IMR-90 (cell line): ENCODE measurements at regions not wholly inside any gene's neighbourhood (a gene's known extent, or its start where the extent isn't known, plus 50 kb on each side); places are given as distances from the start of the nearest gene placed in this dataset.

ENCODE experiments used
- ATAC-seq: fragments of 200-7000 bp; cut with Tn5 transposase; 2 replicates; pipeline ENCODE4 v1.9.1; 2020; ENCODE audit warnings: low read depth, mild to moderate bottlenecking, moderate library complexity
- BruUV-seq: library from RNA; stranded (reverse); fragments of 400-500 nt; replicated peaks from 2 replicates; lab custom pipeline; 2021; lab: Mats Ljungman, UMichigan
- CTCF ChIA-PET: fragments of 300-600 bp; formaldehyde crosslinking; extraction: SDS; loops from one replicate; lab custom pipeline; 2021; ENCODE audit warnings: antibody characterized with exemption; lab: Yijun Ruan, JAX
- POLR2A ChIA-PET: fragments of 300-600 bp; sonication (Branson Sonifier 250); formaldehyde crosslinking; loops from one replicate; lab custom pipeline; 2022; ENCODE audit warnings: antibody characterized with exemption; ENCODE audit not compliant: unreplicated experiment; lab: Charles Lee
- DNase-seq: peaks from one replicate; pipeline ENCODE4 v3.0.0; 2013
- H2AFZ ChIP-seq: replicated peaks from 2 replicates; pipeline ENCODE3; 2013; ENCODE audit warnings: low read length, mild to moderate bottlenecking; ENCODE audit not compliant: poor library complexity
- H2AK5ac ChIP-seq: 2 replicates; pipeline ENCODE4 v1.6.1; 2013; ENCODE audit warnings: low read depth, low read length, inconsistent platforms
- H2AK9ac ChIP-seq: replicated peaks from 2 replicates; pipeline ENCODE3; 2013; ENCODE audit warnings: mild to moderate bottlenecking, low read depth, low read length, moderate library complexity; ENCODE audit not compliant: poor library complexity
- H2BK120ac ChIP-seq: 2 replicates; pipeline ENCODE4 v1.6.1; 2013; ENCODE audit warnings: low read depth, low read length, inconsistent platforms
- H2BK15ac ChIP-seq: 3 replicates; pipeline ENCODE4 v1.6.1; 2013; ENCODE audit warnings: low read depth, low read length, inconsistent platforms
- H2BK20ac ChIP-seq: 2 replicates; pipeline ENCODE4 v1.6.1; 2013; ENCODE audit warnings: low read depth, mild to moderate bottlenecking, inconsistent platforms, low read length, moderate library complexity
- H2BK5ac ChIP-seq: 2 replicates; pipeline ENCODE4 v1.6.1; 2013; ENCODE audit warnings: mild to moderate bottlenecking, low read depth, low read length, inconsistent platforms; ENCODE audit not compliant: poor library complexity, severe bottlenecking
- H3K14ac ChIP-seq: replicated peaks from 2 replicates; pipeline ENCODE4 v1.6.1; 2013; ENCODE audit warnings: low read depth, low read length, inconsistent platforms
- H3K18ac ChIP-seq: 2 replicates; pipeline ENCODE4 v1.6.1; 2013; ENCODE audit warnings: low read depth, low read length, control low read depth
- H3K23ac ChIP-seq: 2 replicates; pipeline ENCODE4 v1.6.1; 2013; ENCODE audit warnings: low read depth, low read length, inconsistent platforms
- H3K27ac ChIP-seq: 2 replicates; pipeline ENCODE4 v1.5.1; 2013; ENCODE audit warnings: mild to moderate bottlenecking, control low read depth, low read length; ENCODE audit not compliant: insufficient read depth
- H3K27me3 ChIP-seq: 2 replicates; pipeline ENCODE4 v1.6.1; 2013; ENCODE audit warnings: low read length; ENCODE audit not compliant: control insufficient read depth, insufficient read depth
- H3K36me3 ChIP-seq: 2 replicates; pipeline ENCODE4 v1.6.1; 2013; ENCODE audit warnings: low read length, mixed read lengths; ENCODE audit not compliant: control insufficient read depth, insufficient read depth
- H3K4ac ChIP-seq: 2 replicates; pipeline ENCODE4 v1.6.1; 2013; ENCODE audit warnings: low read depth, low read length, inconsistent platforms
- H3K4me1 ChIP-seq: 2 replicates; pipeline ENCODE4 v1.6.1; 2013; ENCODE audit warnings: low read length, mixed read lengths; ENCODE audit not compliant: control insufficient read depth, insufficient read depth
- H3K4me2 ChIP-seq: 2 replicates; pipeline ENCODE4 v1.6.1; 2013; ENCODE audit warnings: low read depth, mild to moderate bottlenecking, control low read depth, low read length, moderate library complexity
- H3K4me3 ChIP-seq: 2 replicates; pipeline ENCODE4 v1.5.1; 2013; ENCODE audit warnings: low read depth, mild to moderate bottlenecking, control low read depth, low read length, moderate library complexity; ENCODE audit not compliant: insufficient read depth
- H3K56ac ChIP-seq: 2 replicates; pipeline ENCODE4 v1.6.1; 2013; ENCODE audit warnings: low read length, inconsistent platforms; ENCODE audit not compliant: insufficient read depth; ENCODE audit errors: extremely low read depth
- H3K79me1 ChIP-seq, 2 experiments: 2 replicates each; pipeline ENCODE4 v1.6.1; 2013; ENCODE audit warnings: low read length in 2 of 2, inconsistent platforms in 1 of 2, low read depth in 1 of 2
- H3K9ac ChIP-seq: 2 replicates; pipeline ENCODE4 v1.6.1; 2013; ENCODE audit warnings: low read depth, low read length, control low read depth
- H3K9me1 ChIP-seq: 2 replicates; pipeline ENCODE4 v1.6.1; 2013; ENCODE audit warnings: low read length, inconsistent platforms; ENCODE audit not compliant: insufficient read depth
- H3K9me3 ChIP-seq: 2 replicates; pipeline ENCODE4 v1.6.1; 2013; ENCODE audit warnings: low read length; ENCODE audit not compliant: control insufficient read depth, insufficient read depth
- H4K20me1 ChIP-seq: 2 replicates; pipeline ENCODE4 v1.6.1; 2013; ENCODE audit warnings: low read length, inconsistent platforms; ENCODE audit not compliant: insufficient read depth
- H4K5ac ChIP-seq: 2 replicates; pipeline ENCODE4 v1.6.1; 2013; ENCODE audit warnings: mild to moderate bottlenecking, low read depth, low read length, control low read depth
- H4K8ac ChIP-seq, 2 experiments: 2 replicates each; pipeline ENCODE4 v1.6.1; 2013; ENCODE audit warnings: low read depth in 2 of 2, low read length in 2 of 2, control low read depth in 1 of 2, inconsistent platforms in 1 of 2
- H4K91ac ChIP-seq: 2 replicates; pipeline ENCODE4 v1.6.1; 2013; ENCODE audit warnings: low read depth, low read length, inconsistent platforms; ENCODE audit not compliant: insufficient read depth
- CHD1 ChIP-seq: IDR thresholded peaks from 2 replicates; pipeline ENCODE4 v1.6.1; 2012; ENCODE audit warnings: low read depth, low read length, improper control_type of control experiment
- MAZ ChIP-seq: IDR thresholded peaks from 2 replicates; pipeline ENCODE4 v1.6.1; 2012; ENCODE audit warnings: low read depth, mild to moderate bottlenecking, low read length, improper control_type of control experiment, moderate library complexity, borderline replicate concordance
- MXI1 ChIP-seq: IDR thresholded peaks from 2 replicates; pipeline ENCODE4 v1.6.1; 2012; ENCODE audit warnings: low read depth, mild to moderate bottlenecking, low read length, moderate library complexity, borderline replicate concordance
- NFE2L2 ChIP-seq: fragments of 150-350 bp; IDR thresholded peaks from 2 replicates; pipeline ENCODE4 v1.6.1; 2016; ENCODE audit warnings: low read depth, mild to moderate bottlenecking, low read length
- RAD21 ChIP-seq: IDR thresholded peaks from 2 replicates; pipeline ENCODE4 v1.6.1; 2012; ENCODE audit warnings: low read length, improper control_type of control experiment
- RCOR1 ChIP-seq: IDR thresholded peaks from 2 replicates; pipeline ENCODE4 v1.6.1; 2012; ENCODE audit warnings: mild to moderate bottlenecking, low read length, improper control_type of control experiment; ENCODE audit not compliant: insufficient replicate concordance
- SMC3 ChIP-seq: fragments of 150-350 bp; IDR thresholded peaks from 2 replicates; pipeline ENCODE4 v1.6.1; 2016; ENCODE audit warnings: low read depth, mild to moderate bottlenecking, antibody characterized with exemption, low read length, moderate library complexity
- WGBS, 2 experiments: methylation state at CpG; one replicate each; pipeline versions ENCODE4 v1.1.5 to v1.1.7; 2013; ENCODE audit warnings: missing lambda C conversion rate in 2 of 2; ENCODE audit not compliant: insufficient read length in 1 of 2; ENCODE audit errors: extremely low coverage in 2 of 2; 5-methylcytosine and 5-hydroxymethylcytosine counted together
- dilution Hi-C: fragments of 300-500 bp; cut with HindIII; formaldehyde crosslinking; loops from one replicate; pipeline ENCODE4 v1.14.3; 2018; ENCODE audit warnings: low sequenced_read_pairs; ENCODE audit not compliant: unreplicated experiment
- in situ Hi-C: fragments of 300-500 bp; cut with MboI; formaldehyde crosslinking; loops from 3 replicates; pipeline ENCODE4 v1.14.3; 2019; ENCODE audit warnings: low sequenced_read_pairs, inconsistent platforms, mixed read lengths
- intact Hi-C: fragments of 100-400 bp; cut with micrococcal nuclease; formaldehyde crosslinking; loops from 2 replicates; pipeline ENCODE4 v1.10.0; 2022
- TF ChIP-seq, protein P1 (sequence below): conservative IDR thresholded peaks from 2 replicates; pipeline ENCODE4 v1.5.1; 2012; ENCODE audit warnings: mild to moderate bottlenecking, low read depth, low read length, improper control_type of control experiment
- TF ChIP-seq, protein P2 (sequence below): fragments of 150-350 bp; IDR thresholded peaks from 2 replicates; pipeline ENCODE4 v1.6.1; 2017; ENCODE audit warnings: mild to moderate bottlenecking, antibody characterized with exemption, low read length, low read depth
- TF ChIP-seq, protein P3 (sequence below): fragments of 150-350 bp; IDR thresholded peaks from 2 replicates; pipeline ENCODE4 v1.6.1; 2016; ENCODE audit warnings: low read depth, mild to moderate bottlenecking, low read length, moderate library complexity, borderline replicate concordance

DNA sequence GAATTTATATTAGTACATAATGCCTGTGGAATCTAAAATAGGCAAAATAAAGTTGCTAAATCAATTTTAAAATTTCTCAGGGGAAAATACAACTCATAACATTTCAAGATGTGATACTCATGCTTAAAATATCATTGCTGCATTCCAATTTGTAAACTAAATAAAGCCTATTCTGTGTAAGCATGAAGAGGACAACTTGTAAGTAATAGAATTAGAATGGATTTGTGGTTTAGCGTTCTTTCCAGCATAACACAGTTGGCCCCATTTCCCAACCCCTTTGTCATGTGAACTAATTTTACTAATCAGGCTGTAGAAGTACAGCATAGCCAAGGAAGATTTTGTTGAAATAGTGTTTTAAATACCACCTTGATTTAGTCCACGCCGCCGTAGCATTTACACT, 437.2 kb downstream of the SI start:
- no peak overlapping the region for H3K4me3 ChIP-seq
- in situ Hi-C loops (no loop called here), intact Hi-C loops (no loop called here), dilution Hi-C loops (no loop called here)
- H2AK5ac ChIP-seq = no peak overlapping the region
- H4K8ac ChIP-seq = no peak overlapping the region
- H4K20me1 ChIP-seq = no peaks in the 10 kb centered on the region
- DNase-seq = no peak
- no peaks in the 10 kb centered on the region for H3K9me1 ChIP-seq
- no peak overlapping the region for H2AK9ac ChIP-seq
- H4K91ac ChIP-seq = no peak overlapping the region
- H3K27me3 ChIP-seq = no peaks in the 10 kb centered on the region
- no peak overlapping the region for H2BK20ac ChIP-seq
- WGBS, 2 experiments = no CpG with 5 or more reads among the region's 4 CpGs
- TF ChIP-seq RCOR1 (no peak), SMC3 (no peak), CHD1 (no peak), RAD21 (no peak), NFE2L2 (no peak), MXI1 (no peak), MAZ (no peak)
- TF ChIP-seq, protein P1, sequence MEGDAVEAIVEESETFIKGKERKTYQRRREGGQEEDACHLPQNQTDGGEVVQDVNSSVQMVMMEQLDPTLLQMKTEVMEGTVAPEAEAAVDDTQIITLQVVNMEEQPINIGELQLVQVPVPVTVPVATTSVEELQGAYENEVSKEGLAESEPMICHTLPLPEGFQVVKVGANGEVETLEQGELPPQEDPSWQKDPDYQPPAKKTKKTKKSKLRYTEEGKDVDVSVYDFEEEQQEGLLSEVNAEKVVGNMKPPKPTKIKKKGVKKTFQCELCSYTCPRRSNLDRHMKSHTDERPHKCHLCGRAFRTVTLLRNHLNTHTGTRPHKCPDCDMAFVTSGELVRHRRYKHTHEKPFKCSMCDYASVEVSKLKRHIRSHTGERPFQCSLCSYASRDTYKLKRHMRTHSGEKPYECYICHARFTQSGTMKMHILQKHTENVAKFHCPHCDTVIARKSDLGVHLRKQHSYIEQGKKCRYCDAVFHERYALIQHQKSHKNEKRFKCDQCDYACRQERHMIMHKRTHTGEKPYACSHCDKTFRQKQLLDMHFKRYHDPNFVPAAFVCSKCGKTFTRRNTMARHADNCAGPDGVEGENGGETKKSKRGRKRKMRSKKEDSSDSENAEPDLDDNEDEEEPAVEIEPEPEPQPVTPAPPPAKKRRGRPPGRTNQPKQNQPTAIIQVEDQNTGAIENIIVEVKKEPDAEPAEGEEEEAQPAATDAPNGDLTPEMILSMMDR = no peak
- TF ChIP-seq, protein P2, sequence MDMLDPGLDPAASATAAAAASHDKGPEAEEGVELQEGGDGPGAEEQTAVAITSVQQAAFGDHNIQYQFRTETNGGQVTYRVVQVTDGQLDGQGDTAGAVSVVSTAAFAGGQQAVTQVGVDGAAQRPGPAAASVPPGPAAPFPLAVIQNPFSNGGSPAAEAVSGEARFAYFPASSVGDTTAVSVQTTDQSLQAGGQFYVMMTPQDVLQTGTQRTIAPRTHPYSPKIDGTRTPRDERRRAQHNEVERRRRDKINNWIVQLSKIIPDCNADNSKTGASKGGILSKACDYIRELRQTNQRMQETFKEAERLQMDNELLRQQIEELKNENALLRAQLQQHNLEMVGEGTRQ = no peak
- TF ChIP-seq, protein P3, sequence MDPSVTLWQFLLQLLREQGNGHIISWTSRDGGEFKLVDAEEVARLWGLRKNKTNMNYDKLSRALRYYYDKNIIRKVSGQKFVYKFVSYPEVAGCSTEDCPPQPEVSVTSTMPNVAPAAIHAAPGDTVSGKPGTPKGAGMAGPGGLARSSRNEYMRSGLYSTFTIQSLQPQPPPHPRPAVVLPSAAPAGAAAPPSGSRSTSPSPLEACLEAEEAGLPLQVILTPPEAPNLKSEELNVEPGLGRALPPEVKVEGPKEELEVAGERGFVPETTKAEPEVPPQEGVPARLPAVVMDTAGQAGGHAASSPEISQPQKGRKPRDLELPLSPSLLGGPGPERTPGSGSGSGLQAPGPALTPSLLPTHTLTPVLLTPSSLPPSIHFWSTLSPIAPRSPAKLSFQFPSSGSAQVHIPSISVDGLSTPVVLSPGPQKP = no peak
- H3K4me2 ChIP-seq = no peak overlapping the region
- no peaks in the 10 kb centered on the region for H3K36me3 ChIP-seq
- H2AFZ ChIP-seq = no peak overlapping the region
- no peaks in the 10 kb centered on the region for H3K79me1 ChIP-seq
- no peak overlapping the region for H3K56ac ChIP-seq
- ATAC-seq = no peak
- no peak overlapping the region for H3K4ac ChIP-seq
- H3K9ac ChIP-seq = no peak overlapping the region
- no peak overlapping the region for H2BK5ac ChIP-seq
- H2BK15ac ChIP-seq = no peak overlapping the region
- ChIA-PET POLR2A (no interaction called here), CTCF (no interaction called here)
- no peak overlapping the region for H3K14ac ChIP-seq
- no peak overlapping the region for H3K27ac ChIP-seq
- H3K23ac ChIP-seq = no peak overlapping the region
- no peak overlapping the region for H3K18ac ChIP-seq
- BruUV-seq = no TSS peak
- H3K4me1 ChIP-seq = no peaks in the 10 kb centered on the region
- H2BK120ac ChIP-seq = no peak overlapping the region
- no peaks in the 10 kb centered on the region for H3K9me3 ChIP-seq
- H4K5ac ChIP-seq = no peak overlapping the region
